EL (cell line): ENCODE measurements at regions not wholly inside any gene's neighbourhood (a gene's known extent, or its start where the extent isn't known, plus 50 kb on each side); places are given as distances from the start of the nearest gene placed in this dataset.
"Not testable (repeated sequence)": the region's sequence is repeated elsewhere in the genome, so short reads cannot be mapped to it uniquely, and the experiment has no call there.

Experiments
- DNase-seq: peaks from one replicate; pipeline ENCODE4 v3.0.0-alpha.2; 2016

GRCh38 chr4:186481998-186482790 is 73.2 kb downstream of the MTNR1A start:
- DNase-seq, result no peak

GRCh38 chr4:186475202-186475601 is 80.2 kb downstream of the MTNR1A start:
- DNase-seq, result no peak

- no peak for DNase-seq
Measured at GRCh38 chr4:186473933-186474332, 81.4 kb downstream of the MTNR1A start.

GRCh38 chr4:186472948-186473347 is 82.4 kb downstream of the MTNR1A start:
- peak; percentile 23 for DNase-seq

GRCh38 chr4:186471441-186471840 is 83.9 kb downstream of the MTNR1A start:
- no peak for DNase-seq

- DNase-seq, result no peak
Measured at GRCh38 chr4:186458050-186458449, 97.3 kb downstream of the MTNR1A start.

- DNase-seq, result no peak
Measured at GRCh38 chr4:186451982-186452381, 103.4 kb downstream of the MTNR1A start.

GRCh38 chr4:186449954-186450353 is 105.4 kb downstream of the MTNR1A start:
- no peak for DNase-seq

- no peak for DNase-seq
Measured at GRCh38 chr4:186445040-186445439, 110.3 kb downstream of the MTNR1A start.

- DNase-seq, result no peak
Measured at GRCh38 chr4:186441502-186441901, 113.9 kb downstream of the MTNR1A start.

- no peak for DNase-seq
Measured at GRCh38 chr4:186428481-186428880, 126.9 kb downstream of the MTNR1A start.

GRCh38 chr4:186424745-186425144 is 130.6 kb downstream of the MTNR1A start:
- DNase-seq, result no peak

GRCh38 chr4:186422296-186422695 is 133.1 kb downstream of the MTNR1A start:
- no peak for DNase-seq

GRCh38 chr4:186416451-186417060 is 138.8 kb downstream of the MTNR1A start:
- DNase-seq, result no peak

GRCh38 chr4:186414390-186414789 is 141.0 kb downstream of the MTNR1A start:
- DNase-seq, result no peak

GRCh38 chr4:186405957-186406356 is 140.0 kb downstream of the F11 start:
- no peak for DNase-seq

- no peak for DNase-seq
Measured at GRCh38 chr4:186404562-186405134, 138.7 kb downstream of the F11 start.

GRCh38 chr4:186400676-186401075 is 134.7 kb downstream of the F11 start:
- DNase-seq, result peak; percentile 25

- DNase-seq, result no peak
Measured at GRCh38 chr4:186392017-186392416, 126.0 kb downstream of the F11 start.

- not testable (repeated sequence) for DNase-seq
Measured at GRCh38 chr4:186384328-186384727, 118.3 kb downstream of the F11 start.

- no peak for DNase-seq
Measured at GRCh38 chr4:186368281-186368680, 102.3 kb downstream of the F11 start.

GRCh38 chr4:186366326-186366725 is 100.3 kb downstream of the F11 start:
- no peak for DNase-seq

GRCh38 chr4:186363038-186363437 is 97.0 kb downstream of the F11 start:
- DNase-seq, result not testable (repeated sequence)

GRCh38 chr4:186360551-186360950 is 94.6 kb downstream of the F11 start:
- DNase-seq, result no peak
